NT2/D1 (cell line): ENCODE measurements at regions not wholly inside any gene's neighbourhood (a gene's known extent, or its start where the extent isn't known, plus 50 kb on each side); places are given as distances from the start of the nearest gene placed in this dataset.

Experiments
- YY1 ChIP-seq: IDR thresholded peaks from 2 replicates; pipeline ENCODE4 v1.6.1; 2011; ENCODE audit not compliant: insufficient read length, insufficient read depth
- ZNF274 ChIP-seq: IDR thresholded peaks from 2 replicates; pipeline ENCODE4 v1.6.1; 2011; ENCODE audit warnings: mild to moderate bottlenecking, low read depth, low read length

DNA sequence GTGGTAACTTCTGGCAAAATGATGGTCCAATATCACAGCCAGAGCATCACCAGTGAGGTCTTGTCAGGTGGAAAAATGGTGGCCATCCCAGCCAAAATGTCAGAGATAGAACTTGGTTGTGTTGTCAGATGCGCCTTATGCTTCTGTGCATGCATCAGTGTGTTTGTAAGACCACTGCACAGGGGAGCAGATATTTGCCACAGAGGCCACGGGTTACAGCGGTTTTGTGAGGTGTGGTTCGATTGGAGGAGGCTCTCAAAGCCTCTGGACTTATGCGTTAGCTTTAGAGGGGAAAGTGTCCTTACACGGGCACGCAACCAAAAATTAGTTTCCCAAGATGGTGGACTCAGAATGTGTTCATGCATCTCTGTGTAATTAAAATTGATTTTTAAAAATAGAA, 243.8 kb downstream of the ADGRD1 start:
- TF ChIP-seq ZNF274 (no peak), YY1 (no peak)
